ENCODE measurements at regions not wholly inside any gene's neighbourhood (a gene's known extent, or its start where the extent isn't known, plus 50 kb on each side); places are given as distances from the start of the nearest gene placed in this dataset.

DNA sequence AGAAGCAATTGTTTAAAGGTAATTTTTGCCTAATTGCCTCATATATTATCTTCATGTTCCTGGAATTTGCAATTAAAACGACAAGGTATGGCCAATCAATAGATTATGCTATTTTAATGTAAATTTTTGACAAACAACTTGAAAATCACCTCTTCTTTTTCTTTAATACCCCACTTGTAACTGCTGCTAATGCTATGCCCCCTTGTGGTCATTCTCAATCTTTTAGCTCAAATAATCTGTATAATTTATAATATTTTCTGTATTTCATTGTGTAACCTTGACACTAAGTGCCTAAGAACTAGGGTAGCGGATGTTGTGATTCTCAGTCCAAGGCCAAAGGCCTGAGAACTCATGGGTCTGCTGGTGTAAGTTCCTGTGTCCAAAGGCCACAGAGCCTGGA is 831.7 kb upstream of the POU3F4 start:
- Mint-ChIP-seq H3K27me3 (no peaks in the 10 kb centered on the region), H3K4me3 (no peak overlapping the region), H3K9me3 (peaks cover 0 to 1% (median 0%) of the 10 kb centered on the region in 8 donors), H3K4me1 (no peaks in the 10 kb centered on the region), H3K27ac (no peak overlapping the region), H3K36me3 (no peaks in the 10 kb centered on the region)
- POLR2A ChIA-PET (ENCODE audit: partially characterized antibody), result no interaction called here
- DNase-seq, result peak in 2 of 5 donors; percentile 4 to 7
- Histone ChIP-seq H3K4me1 (ENCODE audit: insufficient read depth, low read length) (no peaks in the 10 kb centered on the region), H3K27me3 (ENCODE audit: insufficient read depth, low read length) (no peaks in the 10 kb centered on the region), H3K36me3 (ENCODE audit: insufficient read depth, low read length) (no peaks in the 10 kb centered on the region), H3K9me3 (ENCODE audit: control insufficient read depth in 1 of 2, low read length in 2 of 2) (no peaks in the 10 kb centered on the region), H3K4me3 (ENCODE audit: low read length in 2 of 2) (no peak overlapping the region), H3K27ac (ENCODE audit: low read depth, low read length) (no peak overlapping the region)
- intact Hi-C loops (cut with micrococcal nuclease), result no loop called here
- CTCF ChIA-PET (ENCODE audit: partially characterized antibody), result interaction anchor here (1.3 kb wide), 1 partner anchor 9 kb away, joined by 5 read pairs; no protein-coding TSS in a partner anchor

DNA sequence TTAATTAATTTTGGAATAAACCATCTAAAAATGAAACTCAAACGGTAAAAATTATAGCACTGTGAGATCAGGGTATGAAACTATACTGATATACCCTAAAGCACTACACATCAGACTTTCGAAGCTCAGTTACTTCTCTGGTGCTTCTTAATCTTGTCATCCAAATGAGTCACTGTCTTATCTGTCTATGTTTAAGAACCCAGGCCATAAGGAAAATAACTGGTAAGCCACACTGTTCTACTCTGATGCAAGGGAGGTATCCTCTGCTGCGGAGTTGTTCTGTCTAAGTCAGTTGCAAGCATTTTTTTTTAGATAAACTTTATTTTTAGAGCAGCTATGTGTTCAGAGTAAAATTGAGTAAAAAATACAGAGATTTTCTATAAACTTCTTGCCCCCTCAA is 830.8 kb upstream of the POU3F4 start:
- H3K27me3 ChIP-seq (ENCODE audit: insufficient read depth, low read length), result no peaks in the 10 kb centered on the region
- Mint-ChIP-seq H3K27me3 (no peaks in the 10 kb centered on the region), H3K36me3 (no peaks in the 10 kb centered on the region), H3K27ac (no peak overlapping the region), H3K4me3 (no peak overlapping the region), H3K4me1 (no peaks in the 10 kb centered on the region), H3K9me3 (peaks cover 0 to 1% (median 0%) of the 10 kb centered on the region in 8 donors)
- H3K4me3 ChIP-seq (ENCODE audit: low read length in 2 of 2), result no peak overlapping the region
- no peaks in the 10 kb centered on the region for H3K9me3 ChIP-seq (ENCODE audit: control insufficient read depth in 1 of 2, low read length in 2 of 2)
- H3K36me3 ChIP-seq (ENCODE audit: insufficient read depth, low read length), result no peaks in the 10 kb centered on the region
- POLR2A ChIA-PET (ENCODE audit: partially characterized antibody), result no interaction called here
- DNase-seq, result no peak
- CTCF ChIA-PET (ENCODE audit: partially characterized antibody), result interaction anchor here (0.8 kb wide), 1 partner anchor 720 kb away, joined by 3 read pairs; no protein-coding TSS in a partner anchor
- no peak overlapping the region for H3K27ac ChIP-seq (ENCODE audit: low read depth, low read length)
- no peaks in the 10 kb centered on the region for H3K4me1 ChIP-seq (ENCODE audit: insufficient read depth, low read length)
- intact Hi-C loops (cut with micrococcal nuclease), result no loop called here

DNA sequence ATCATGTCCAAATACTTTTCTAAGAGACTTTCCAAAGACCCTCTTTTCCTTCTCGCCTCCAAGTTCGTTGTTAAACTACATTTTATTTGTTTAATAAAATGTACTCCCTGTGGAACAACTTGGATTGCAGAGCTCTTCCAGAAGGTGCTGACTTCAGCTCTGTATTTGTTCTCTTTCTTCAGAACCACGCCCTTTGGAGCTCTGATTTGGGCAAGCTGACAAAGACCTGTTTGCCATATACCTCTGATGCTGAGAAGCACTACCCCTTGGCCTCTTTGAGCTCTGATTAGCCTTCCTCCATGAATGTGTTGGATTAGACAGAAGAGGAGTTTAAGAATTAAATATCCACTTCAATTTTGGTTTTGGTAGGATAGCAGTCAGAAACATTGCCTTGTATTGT is 815.1 kb upstream of the POU3F4 start:
- H3K36me3 ChIP-seq (ENCODE audit: insufficient read depth, low read length), result no peaks in the 10 kb centered on the region
- no peak overlapping the region for H3K4me3 ChIP-seq (ENCODE audit: low read length in 2 of 2)
- no peaks in the 10 kb centered on the region for H3K4me1 ChIP-seq (ENCODE audit: insufficient read depth, low read length)
- Mint-ChIP-seq H3K4me1 (no peaks in the 10 kb centered on the region), H3K27ac (no peak overlapping the region), H3K9me3 (no peaks in the 10 kb centered on the region), H3K27me3 (no peaks in the 10 kb centered on the region), H3K4me3 (no peak overlapping the region), H3K36me3 (no peaks in the 10 kb centered on the region)
- intact Hi-C loops (cut with micrococcal nuclease), result no loop called here
- ChIA-PET POLR2A (ENCODE audit: partially characterized antibody) (no interaction called here), CTCF (ENCODE audit: partially characterized antibody) (no interaction called here)
- H3K27me3 ChIP-seq (ENCODE audit: insufficient read depth, low read length), result no peaks in the 10 kb centered on the region
- H3K9me3 ChIP-seq (ENCODE audit: control insufficient read depth in 1 of 2, low read length in 2 of 2), result no peaks in the 10 kb centered on the region
- DNase-seq, result no peak
- H3K27ac ChIP-seq (ENCODE audit: low read depth, low read length), result no peak overlapping the region

- H3K4me3 Mint-ChIP-seq, result no peak overlapping the region
- Histone ChIP-seq H3K27me3 (ENCODE audit: insufficient read depth, low read length) (no peaks in the 10 kb centered on the region), H3K27ac (ENCODE audit: low read depth, low read length) (no peak overlapping the region), H3K4me3 (ENCODE audit: low read length in 2 of 2) (no peak overlapping the region), H3K9me3 (ENCODE audit: control insufficient read depth in 1 of 2, low read length in 2 of 2) (no peaks in the 10 kb centered on the region), H3K4me1 (ENCODE audit: insufficient read depth, low read length) (no peaks in the 10 kb centered on the region), H3K36me3 (ENCODE audit: insufficient read depth, low read length) (no peaks in the 10 kb centered on the region)
- no peaks in the 10 kb centered on the region for H3K36me3 Mint-ChIP-seq
- no peak overlapping the region for H3K27ac Mint-ChIP-seq
- H3K4me1 Mint-ChIP-seq, result no peaks in the 10 kb centered on the region
- no peaks in the 10 kb centered on the region for H3K27me3 Mint-ChIP-seq
- intact Hi-C loops (cut with micrococcal nuclease), result no loop called here
- H3K9me3 Mint-ChIP-seq, result peaks cover 0 to 2% (median 0%) of the 10 kb centered on the region in 8 donors
- POLR2A ChIA-PET (ENCODE audit: partially characterized antibody), result no interaction called here
- no peak for DNase-seq
- CTCF ChIA-PET (ENCODE audit: partially characterized antibody), result no interaction called here
Measured at GRCh38 chrX:82695066-82695465, 813.0 kb upstream of the POU3F4 start.

DNA sequence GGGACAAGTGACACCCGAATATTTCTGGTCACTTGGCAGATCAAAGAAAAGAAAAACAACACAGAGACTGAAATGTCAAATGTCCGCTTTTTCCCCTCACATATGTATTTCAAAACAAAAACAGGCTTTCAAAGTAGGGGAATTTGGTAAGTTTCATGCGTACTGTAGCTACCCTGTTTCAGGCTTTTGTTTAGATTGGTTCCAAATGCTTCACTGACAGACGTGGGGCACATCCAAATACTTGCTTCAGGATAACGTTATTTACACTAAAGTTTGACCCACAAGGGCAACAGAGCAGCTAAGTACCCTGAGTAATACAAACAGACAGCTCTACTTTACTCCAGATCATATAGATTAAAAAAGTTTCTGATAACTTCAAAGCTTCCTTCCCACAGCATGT is 804.5 kb upstream of the POU3F4 start:
- no peaks in the 10 kb centered on the region for H3K36me3 ChIP-seq (ENCODE audit: insufficient read depth, low read length)
- ChIA-PET POLR2A (ENCODE audit: partially characterized antibody) (no interaction called here), CTCF (ENCODE audit: partially characterized antibody) (no interaction called here)
- H3K4me1 ChIP-seq (ENCODE audit: insufficient read depth, low read length), result no peaks in the 10 kb centered on the region
- H3K27ac Mint-ChIP-seq, result no peak overlapping the region
- H3K4me3 ChIP-seq (ENCODE audit: low read length in 2 of 2), result no peak overlapping the region
- no peak overlapping the region for H3K4me3 Mint-ChIP-seq
- H3K27me3 Mint-ChIP-seq, result no peaks in the 10 kb centered on the region
- DNase-seq, result no peak
- H3K27ac ChIP-seq (ENCODE audit: low read depth, low read length), result no peak overlapping the region
- no peaks in the 10 kb centered on the region for H3K36me3 Mint-ChIP-seq
- no peaks in the 10 kb centered on the region for H3K4me1 Mint-ChIP-seq
- peaks cover 0 to 2% (median 0%) of the 10 kb centered on the region in 8 donors for H3K9me3 Mint-ChIP-seq
- intact Hi-C loops (cut with micrococcal nuclease), result no loop called here
- H3K27me3 ChIP-seq (ENCODE audit: insufficient read depth, low read length), result no peaks in the 10 kb centered on the region
- no peaks in the 10 kb centered on the region for H3K9me3 ChIP-seq (ENCODE audit: control insufficient read depth in 1 of 2, low read length in 2 of 2)

- no peak overlapping the region for H3K4me3 Mint-ChIP-seq
- no peak overlapping the region for H3K4me3 ChIP-seq (ENCODE audit: low read length in 2 of 2)
- H3K9me3 ChIP-seq (ENCODE audit: control insufficient read depth in 1 of 2, low read length in 2 of 2), result no peaks in the 10 kb centered on the region
- H3K4me1 Mint-ChIP-seq, result no peaks in the 10 kb centered on the region
- no peaks in the 10 kb centered on the region for H3K36me3 Mint-ChIP-seq
- DNase-seq, result no peak
- no peaks in the 10 kb centered on the region for H3K36me3 ChIP-seq (ENCODE audit: insufficient read depth, low read length)
- H3K27ac ChIP-seq (ENCODE audit: low read depth, low read length), result no peak overlapping the region
- no peaks in the 10 kb centered on the region for H3K4me1 ChIP-seq (ENCODE audit: insufficient read depth, low read length)
- no peaks in the 10 kb centered on the region for H3K9me3 Mint-ChIP-seq
- POLR2A ChIA-PET (ENCODE audit: partially characterized antibody), result no interaction called here
- CTCF ChIA-PET (ENCODE audit: partially characterized antibody), result no interaction called here
- H3K27me3 Mint-ChIP-seq, result no peaks in the 10 kb centered on the region
- H3K27me3 ChIP-seq (ENCODE audit: insufficient read depth, low read length), result no peaks in the 10 kb centered on the region
- intact Hi-C loops (cut with micrococcal nuclease), result no loop called here
- no peak overlapping the region for H3K27ac Mint-ChIP-seq
Measured at GRCh38 chrX:82711457-82711856, 796.6 kb upstream of the POU3F4 start.

DNA sequence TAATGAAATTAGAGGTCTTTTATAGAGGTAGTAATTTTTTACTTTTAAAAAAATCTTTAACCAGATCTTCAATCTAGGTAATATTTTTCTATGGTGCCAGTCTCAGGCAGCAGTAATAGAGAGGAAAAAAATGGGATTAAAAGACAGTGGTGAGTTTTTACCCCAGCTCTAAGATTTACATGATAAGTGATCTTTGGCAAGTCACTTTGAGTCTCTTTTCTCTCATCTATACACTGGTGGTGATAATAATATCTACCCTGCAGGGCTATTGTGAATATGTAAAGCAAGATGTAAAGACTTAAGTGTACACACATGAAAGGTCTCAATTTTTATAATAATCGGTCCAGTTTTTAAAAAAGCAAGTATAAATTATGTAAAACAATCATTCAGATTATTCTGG is 786.2 kb upstream of the POU3F4 start:
- Histone ChIP-seq H3K4me1 (ENCODE audit: insufficient read depth, low read length) (no peaks in the 10 kb centered on the region), H3K36me3 (ENCODE audit: insufficient read depth, low read length) (no peaks in the 10 kb centered on the region), H3K9me3 (ENCODE audit: control insufficient read depth in 1 of 2, low read length in 2 of 2) (no peaks in the 10 kb centered on the region), H3K4me3 (ENCODE audit: low read length in 2 of 2) (no peak overlapping the region), H3K27me3 (ENCODE audit: insufficient read depth, low read length) (no peaks in the 10 kb centered on the region), H3K27ac (ENCODE audit: low read depth, low read length) (no peak overlapping the region)
- Mint-ChIP-seq H3K36me3 (no peaks in the 10 kb centered on the region), H3K4me1 (no peaks in the 10 kb centered on the region), H3K9me3 (no peaks in the 10 kb centered on the region), H3K4me3 (no peak overlapping the region), H3K27me3 (no peaks in the 10 kb centered on the region), H3K27ac (no peak overlapping the region)
- ChIA-PET CTCF (ENCODE audit: partially characterized antibody) (no interaction called here), POLR2A (ENCODE audit: partially characterized antibody) (no interaction called here)
- intact Hi-C loops (cut with micrococcal nuclease), result no loop called here
- no peak for DNase-seq

- no peaks in the 10 kb centered on the region for H3K27me3 Mint-ChIP-seq
- Histone ChIP-seq H3K27ac (ENCODE audit: low read depth, low read length) (no peak overlapping the region), H3K4me3 (ENCODE audit: low read length in 2 of 2) (no peak overlapping the region), H3K27me3 (ENCODE audit: insufficient read depth, low read length) (no peaks in the 10 kb centered on the region), H3K36me3 (ENCODE audit: insufficient read depth, low read length) (no peaks in the 10 kb centered on the region), H3K9me3 (ENCODE audit: control insufficient read depth in 1 of 2, low read length in 2 of 2) (no peaks in the 10 kb centered on the region), H3K4me1 (ENCODE audit: insufficient read depth, low read length) (no peaks in the 10 kb centered on the region)
- no peaks in the 10 kb centered on the region for H3K4me1 Mint-ChIP-seq
- H3K4me3 Mint-ChIP-seq, result no peak overlapping the region
- intact Hi-C loops (cut with micrococcal nuclease), result no loop called here
- ChIA-PET POLR2A (ENCODE audit: partially characterized antibody) (no interaction called here), CTCF (ENCODE audit: partially characterized antibody) (no interaction called here)
- H3K36me3 Mint-ChIP-seq, result no peaks in the 10 kb centered on the region
- DNase-seq, result no peak
- H3K27ac Mint-ChIP-seq, result no peak overlapping the region
- peaks cover 0 to 2% (median 0%) of the 10 kb centered on the region in 8 donors for H3K9me3 Mint-ChIP-seq
Measured at GRCh38 chrX:82723806-82724205, 784.3 kb upstream of the POU3F4 start.

All from CD4-positive, alpha-beta memory T cell (primary cell).